HG02588 (cell line): ENCODE measurements at regions not wholly inside any gene's neighbourhood (a gene's known extent, or its start where the extent isn't known, plus 50 kb on each side); places are given as distances from the start of the nearest gene placed in this dataset.
"Not testable (repeated sequence)": the region's sequence is repeated elsewhere in the genome, so short reads cannot be mapped to it uniquely, and the experiment has no call there.

Experiments used
- ATAC-seq: cut with Tn5 transposase; IDR thresholded peaks from one replicate; pipeline ENCODE4 v1.9.1; 2021; ENCODE audit warnings: mild to moderate bottlenecking, moderate library complexity; ENCODE audit not compliant: unreplicated experiment

- no peak for ATAC-seq
These were observed 79.9 kb upstream of the ATP1A1 start for GRCh38 chr1:116292929-116293725.

GRCh38 chr1:116297495-116298212 is 75.4 kb upstream of the ATP1A1 start:
- no peak for ATAC-seq

GRCh38 chr1:116298213-116298579 is 74.8 kb upstream of the ATP1A1 start:
- ATAC-seq, result not testable (repeated sequence)

- ATAC-seq, result no peak
These were observed 74.3 kb upstream of the ATP1A1 start for GRCh38 chr1:116298746-116299145.

GRCh38 chr1:116299248-116299647 is 73.8 kb upstream of the ATP1A1 start:
- no peak for ATAC-seq

GRCh38 chr1:116302281-116302680 is 70.8 kb upstream of the ATP1A1 start:
- no peak for ATAC-seq

GRCh38 chr1:116306102-116306501 is 66.9 kb upstream of the ATP1A1 start:
- no peak for ATAC-seq

GRCh38 chr1:116306840-116307442 is 66.1 kb upstream of the ATP1A1 start:
- ATAC-seq, result no peak

GRCh38 chr1:116308276-116308675 is 64.8 kb upstream of the ATP1A1 start:
- ATAC-seq, result no peak

GRCh38 chr1:116309090-116309870 is 63.8 kb upstream of the ATP1A1 start:
- no peak for ATAC-seq

- no peak for ATAC-seq
These were observed 62.9 kb upstream of the ATP1A1 start for GRCh38 chr1:116310180-116310579.

- no peak for ATAC-seq
These were observed 61.9 kb upstream of the ATP1A1 start for GRCh38 chr1:116311193-116311592.

- no peak for ATAC-seq
These were observed 61.0 kb upstream of the ATP1A1 start for GRCh38 chr1:116311756-116312680.

GRCh38 chr1:116312681-116313069 is 60.4 kb upstream of the ATP1A1 start:
- no peak for ATAC-seq

GRCh38 chr1:116313776-116314175 is 59.3 kb upstream of the ATP1A1 start:
- ATAC-seq, result no peak

- no peak for ATAC-seq
These were observed 58.6 kb upstream of the ATP1A1 start for GRCh38 chr1:116314305-116314919.

GRCh38 chr1:116316373-116316772 is 56.7 kb upstream of the ATP1A1 start:
- ATAC-seq, result no peak

GRCh38 chr1:116318897-116319296 is 54.1 kb upstream of the ATP1A1 start:
- ATAC-seq, result no peak

- ATAC-seq, result no peak
These were observed 52.2 kb upstream of the ATP1A1 start for GRCh38 chr1:116320874-116321273.

GRCh38 chr1:116321766-116322175 is 51.3 kb upstream of the ATP1A1 start:
- no peak for ATAC-seq
